Loucy (cell line): ENCODE measurements at regions not wholly inside any gene's neighbourhood (a gene's known extent, or its start where the extent isn't known, plus 50 kb on each side); places are given as distances from the start of the nearest gene placed in this dataset.

ENCODE experiments used
- H2AFZ ChIP-seq: fragments of 200-600 bp; sonication (generic); 2 replicates; pipeline ENCODE4 v1.6.0; 2016; ENCODE audit warnings: antibody characterized with exemption, mild to moderate bottlenecking, low read length, moderate library complexity
- H3F3A ChIP-seq: fragments of 200-600 bp; 2 replicates; pipeline ENCODE4 v1.6.0; 2016; ENCODE audit warnings: antibody characterized with exemption, low read depth, mild to moderate bottlenecking
- H3K27me3 ChIP-seq: fragments of 200-600 bp; sonication (generic); 2 replicates; pipeline ENCODE4 v1.6.1; 2014; ENCODE audit warnings: low read length, mild to moderate bottlenecking; ENCODE audit not compliant: insufficient read depth, poor library complexity, severe bottlenecking
- H3K36me3 ChIP-seq: fragments of 200-600 bp; sonication (generic); 2 replicates; pipeline ENCODE4 v1.6.1; 2016; ENCODE audit warnings: low read length; ENCODE audit not compliant: insufficient read depth
- H3K4me1 ChIP-seq: fragments of 200-600 bp; sonication (generic); 2 replicates; pipeline ENCODE4 v1.5.1; 2014; ENCODE audit warnings: low read length, mild to moderate bottlenecking; ENCODE audit not compliant: insufficient read depth, poor library complexity, severe bottlenecking
- H3K4me2 ChIP-seq: fragments of 200-600 bp; sonication (generic); 2 replicates; pipeline ENCODE4 v1.6.0; 2014; ENCODE audit warnings: antibody characterized with exemption, low read length, low read depth, mild to moderate bottlenecking; ENCODE audit not compliant: poor library complexity, severe bottlenecking
- H3K4me3 ChIP-seq: fragments of 200-600 bp; sonication (generic); 2 replicates; pipeline ENCODE4 v1.5.1; 2014; ENCODE audit warnings: low read length, mild to moderate bottlenecking, mixed read lengths; ENCODE audit not compliant: poor library complexity, severe bottlenecking
- H3K79me2 ChIP-seq: fragments of 200-600 bp; sonication (generic); 2 replicates; pipeline ENCODE4 v1.6.1; 2014; ENCODE audit warnings: low read length; ENCODE audit not compliant: insufficient read depth
- H3K9ac ChIP-seq: fragments of 200-600 bp; sonication (generic); 2 replicates; pipeline ENCODE4 v1.6.0; 2014; ENCODE audit warnings: mild to moderate bottlenecking, low read depth, low read length, moderate library complexity; ENCODE audit not compliant: poor library complexity, severe bottlenecking
- H3K9me2 ChIP-seq: fragments of 200-600 bp; sonication (generic); replicated peaks from 2 replicates; pipeline ENCODE4 v1.6.1; 2016; ENCODE audit warnings: low read depth, low read length, mixed read lengths
- H3K9me3 ChIP-seq: fragments of 200-600 bp; sonication (generic); 2 replicates; pipeline ENCODE4 v1.6.1; 2014; ENCODE audit warnings: mild to moderate bottlenecking, antibody characterized with exemption, low read length, low read depth; ENCODE audit not compliant: insufficient read depth
- H4K20me1 ChIP-seq: fragments of 200-600 bp; sonication (generic); 2 replicates; pipeline ENCODE4 v1.6.0; 2014; ENCODE audit warnings: antibody characterized with exemption, low read length, mild to moderate bottlenecking; ENCODE audit not compliant: insufficient read depth, poor library complexity, severe bottlenecking
- CTCF ChIP-seq: fragments of 200-600 bp; sonication (generic); conservative IDR thresholded peaks from 2 replicates; pipeline ENCODE4 v1.5.1; 2014; ENCODE audit warnings: mild to moderate bottlenecking, antibody characterized with exemption, low read length
- EZH2phosphoT487 ChIP-seq: fragments of 200-600 bp; IDR thresholded peaks from 2 replicates; pipeline ENCODE4 v1.6.1; 2018; ENCODE audit warnings: antibody characterized with exemption, mild to moderate bottlenecking, moderate library complexity, borderline replicate concordance

GRCh38 chr12:92002195-92002649 is 143.4 kb downstream of the BTG1 start:
- no peaks in the 10 kb centered on the region for H3K79me2 ChIP-seq
- no peaks in the 10 kb centered on the region for H3K36me3 ChIP-seq
- no peaks in the 10 kb centered on the region for H3K9me2 ChIP-seq
- no peaks in the 10 kb centered on the region for H3F3A ChIP-seq
- no peaks in the 10 kb centered on the region for H3K4me1 ChIP-seq
- TF ChIP-seq EZH2phosphoT487 (no peak), CTCF (no peak)
- no peak overlapping the region for H3K4me3 ChIP-seq
- H4K20me1 ChIP-seq, result no peaks in the 10 kb centered on the region
- no peaks in the 10 kb centered on the region for H3K27me3 ChIP-seq
- H3K9me3 ChIP-seq, result no peaks in the 10 kb centered on the region
- no peak overlapping the region for H2AFZ ChIP-seq
- no peak overlapping the region for H3K9ac ChIP-seq
- no peak overlapping the region for H3K4me2 ChIP-seq

- TF ChIP-seq CTCF (no peak), EZH2phosphoT487 (no peak)
- H3K79me2 ChIP-seq, result no peaks in the 10 kb centered on the region
- H3K9ac ChIP-seq, result no peak overlapping the region
- H3K4me2 ChIP-seq, result no peak overlapping the region
- H4K20me1 ChIP-seq, result no peaks in the 10 kb centered on the region
- no peaks in the 10 kb centered on the region for H3F3A ChIP-seq
- no peak overlapping the region for H3K4me3 ChIP-seq
- no peaks in the 10 kb centered on the region for H3K9me2 ChIP-seq
- H3K4me1 ChIP-seq, result no peaks in the 10 kb centered on the region
- H3K9me3 ChIP-seq, result no peaks in the 10 kb centered on the region
- no peaks in the 10 kb centered on the region for H3K27me3 ChIP-seq
- no peak overlapping the region for H2AFZ ChIP-seq
- H3K36me3 ChIP-seq, result no peaks in the 10 kb centered on the region
Measured at GRCh38 chr12:92000597-92000996, 145.0 kb downstream of the BTG1 start.

- Histone ChIP-seq H3F3A (no peaks in the 10 kb centered on the region), H3K4me2 (no peak overlapping the region), H4K20me1 (no peaks in the 10 kb centered on the region), H3K27me3 (no peaks in the 10 kb centered on the region), H3K36me3 (no peaks in the 10 kb centered on the region), H3K4me3 (no peak overlapping the region), H3K9ac (no peak overlapping the region), H3K79me2 (no peaks in the 10 kb centered on the region), H3K4me1 (no peaks in the 10 kb centered on the region), H2AFZ (no peak overlapping the region), H3K9me2 (no peaks in the 10 kb centered on the region), H3K9me3 (no peaks in the 10 kb centered on the region)
- TF ChIP-seq EZH2phosphoT487, result no peak
- no peak for TF ChIP-seq CTCF
Measured at GRCh38 chr12:91999823-92000222, 145.8 kb downstream of the BTG1 start.
